GM18868 (cell line): ENCODE measurements at regions not wholly inside any gene's neighbourhood (a gene's known extent, or its start where the extent isn't known, plus 50 kb on each side); places are given as distances from the start of the nearest gene placed in this dataset.
"Not testable (repeated sequence)": the region's sequence is repeated elsewhere in the genome, so short reads cannot be mapped to it uniquely, and the experiment has no call there.

Source experiments
- ATAC-seq: cut with Tn5 transposase; IDR thresholded peaks from one replicate; pipeline ENCODE4 v1.9.1; 2021; ENCODE audit warnings: mild to moderate bottlenecking, moderate library complexity; ENCODE audit not compliant: unreplicated experiment

GRCh38 chrX:129086802-129087201 lies 436.5 kb downstream of the SMARCA1 start:
- ATAC-seq = no peak

- ATAC-seq = not testable (repeated sequence)
These were observed 439.0 kb downstream of the SMARCA1 start for GRCh38 chrX:129084291-129084690.

- ATAC-seq = no peak
These were observed 445.7 kb downstream of the SMARCA1 start for GRCh38 chrX:129077424-129078170.

GRCh38 chrX:129071390-129071789 lies 451.9 kb downstream of the SMARCA1 start:
- no peak for ATAC-seq

GRCh38 chrX:129065895-129066294 lies 457.4 kb downstream of the SMARCA1 start:
- ATAC-seq = no peak

GRCh38 chrX:129058405-129058804 lies 464.9 kb downstream of the SMARCA1 start:
- no peak for ATAC-seq

GRCh38 chrX:129043138-129043537 lies 480.2 kb downstream of the SMARCA1 start:
- no peak for ATAC-seq

- ATAC-seq = no peak
These were observed 482.0 kb downstream of the SMARCA1 start for GRCh38 chrX:129041319-129041718.

GRCh38 chrX:129040124-129040523 lies 483.2 kb downstream of the SMARCA1 start:
- no peak for ATAC-seq

GRCh38 chrX:129039176-129039575 lies 484.1 kb downstream of the SMARCA1 start:
- no peak for ATAC-seq

- no peak for ATAC-seq
These were observed 485.9 kb downstream of the SMARCA1 start for GRCh38 chrX:129037389-129037788.

GRCh38 chrX:129035180-129035579 lies 488.1 kb downstream of the SMARCA1 start:
- ATAC-seq = no peak

GRCh38 chrX:129034196-129034595 lies 489.1 kb downstream of the SMARCA1 start:
- no peak for ATAC-seq

GRCh38 chrX:129026202-129026601 lies 497.1 kb downstream of the SMARCA1 start:
- no peak for ATAC-seq

- no peak for ATAC-seq
These were observed 497.9 kb downstream of the SMARCA1 start for GRCh38 chrX:129025376-129025775.

- no peak for ATAC-seq
These were observed 503.9 kb downstream of the SMARCA1 start for GRCh38 chrX:129019412-129019811.

GRCh38 chrX:129015381-129015780 lies 507.9 kb downstream of the SMARCA1 start:
- ATAC-seq = no peak

GRCh38 chrX:129013574-129013973 lies 509.7 kb downstream of the SMARCA1 start:
- no peak for ATAC-seq

- ATAC-seq = no peak
These were observed 515.7 kb downstream of the SMARCA1 start for GRCh38 chrX:129007631-129008030.

GRCh38 chrX:129006491-129006890 lies 516.8 kb downstream of the SMARCA1 start:
- ATAC-seq = no peak

GRCh38 chrX:129000797-129001196 lies 522.5 kb downstream of the SMARCA1 start:
- no peak for ATAC-seq

GRCh38 chrX:129000018-129000417 lies 523.3 kb downstream of the SMARCA1 start:
- ATAC-seq = no peak
